ENCODE measurements at regions not wholly inside any gene's neighbourhood (a gene's known extent, or its start where the extent isn't known, plus 50 kb on each side); places are given as distances from the start of the nearest gene placed in this dataset.

DNA sequence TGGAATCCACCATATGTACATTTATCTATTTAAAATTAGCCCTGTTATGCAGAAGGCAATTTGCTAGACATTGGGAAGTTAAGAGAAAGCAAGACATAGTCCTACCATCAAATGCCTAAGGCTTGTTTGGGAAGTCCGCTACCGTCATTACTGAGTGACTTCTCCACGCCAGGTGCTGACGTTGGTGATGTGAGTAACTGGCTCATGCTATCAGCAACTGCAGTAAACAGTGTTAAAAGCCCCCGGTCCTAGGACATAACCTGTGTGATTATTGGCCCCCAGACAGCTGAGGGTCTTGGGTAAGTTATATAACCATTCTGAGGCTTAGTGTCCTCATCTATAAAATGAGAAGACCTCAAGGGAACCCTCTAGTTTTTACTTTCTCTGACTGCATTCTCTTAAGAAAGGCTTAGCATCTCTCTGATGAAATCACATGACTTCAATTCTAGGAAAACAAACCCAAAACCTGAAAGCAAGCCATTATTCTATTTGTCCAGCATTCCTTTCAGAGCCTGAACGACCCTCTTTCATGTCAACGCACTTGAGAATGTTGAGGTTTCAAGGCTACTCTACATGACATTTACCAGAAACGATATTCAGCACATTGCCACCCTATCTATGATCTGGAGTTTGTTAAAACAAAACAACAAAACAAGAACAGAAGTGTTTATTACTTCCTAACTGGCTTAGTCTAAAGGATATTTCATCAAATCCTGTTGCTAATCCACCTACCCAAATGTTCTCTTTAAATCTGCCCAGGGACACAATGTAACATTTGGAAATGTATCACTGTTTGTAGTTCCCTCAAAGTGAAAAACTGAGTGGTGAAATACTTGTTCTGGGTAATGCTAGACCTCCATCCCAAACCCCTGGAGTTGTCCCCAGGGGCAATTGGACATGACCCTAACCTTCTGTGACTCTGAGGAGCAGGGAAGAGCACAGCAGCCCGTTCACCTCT lies 133.8 kb downstream of the BTBD3 start:
- ChIA-PET POLR2A (ENCODE audit: low non-redundant PET) (no interaction called here), CTCF (no interaction called here)
- TF ChIP-seq, protein P1, sequence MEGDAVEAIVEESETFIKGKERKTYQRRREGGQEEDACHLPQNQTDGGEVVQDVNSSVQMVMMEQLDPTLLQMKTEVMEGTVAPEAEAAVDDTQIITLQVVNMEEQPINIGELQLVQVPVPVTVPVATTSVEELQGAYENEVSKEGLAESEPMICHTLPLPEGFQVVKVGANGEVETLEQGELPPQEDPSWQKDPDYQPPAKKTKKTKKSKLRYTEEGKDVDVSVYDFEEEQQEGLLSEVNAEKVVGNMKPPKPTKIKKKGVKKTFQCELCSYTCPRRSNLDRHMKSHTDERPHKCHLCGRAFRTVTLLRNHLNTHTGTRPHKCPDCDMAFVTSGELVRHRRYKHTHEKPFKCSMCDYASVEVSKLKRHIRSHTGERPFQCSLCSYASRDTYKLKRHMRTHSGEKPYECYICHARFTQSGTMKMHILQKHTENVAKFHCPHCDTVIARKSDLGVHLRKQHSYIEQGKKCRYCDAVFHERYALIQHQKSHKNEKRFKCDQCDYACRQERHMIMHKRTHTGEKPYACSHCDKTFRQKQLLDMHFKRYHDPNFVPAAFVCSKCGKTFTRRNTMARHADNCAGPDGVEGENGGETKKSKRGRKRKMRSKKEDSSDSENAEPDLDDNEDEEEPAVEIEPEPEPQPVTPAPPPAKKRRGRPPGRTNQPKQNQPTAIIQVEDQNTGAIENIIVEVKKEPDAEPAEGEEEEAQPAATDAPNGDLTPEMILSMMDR (conservative IDR thresholded peaks at IDR 0.05; ENCODE audit: low read depth): no peak

DNA sequence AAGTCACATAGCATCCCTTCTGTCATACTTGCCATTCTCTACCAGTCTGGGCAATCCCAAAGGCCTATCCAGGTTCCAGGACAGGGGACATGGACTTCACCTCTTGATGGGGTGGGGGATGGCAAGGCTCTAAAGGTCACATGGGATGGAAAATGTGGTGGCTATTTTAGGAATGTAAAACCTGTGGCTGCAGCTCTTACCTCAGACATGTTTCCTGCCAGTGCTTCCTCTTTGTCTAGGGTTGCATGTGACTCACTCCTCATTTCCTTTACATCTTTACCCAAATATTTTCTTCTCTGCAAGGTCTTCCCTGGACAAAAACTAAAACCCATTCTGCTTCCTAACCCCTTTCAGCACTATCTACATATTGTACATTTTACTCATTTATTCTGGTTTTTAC lies 135.7 kb downstream of the BTBD3 start:
- no peak overlapping the region; the same call in 1 of the 2 replicates for H3K27ac ChIP-seq
- TF ChIP-seq, protein P1 (conservative IDR thresholded peaks at IDR 0.05; ENCODE audit: low read depth): no peak
- ChIA-PET POLR2A (ENCODE audit: low non-redundant PET) (no interaction called here), CTCF (interaction anchor here (0.6 kb wide), 1 partner anchor 273 kb away, joined by 3 read pairs; no protein-coding TSS in a partner anchor)
- peak; percentile 57 for DNase-seq (ENCODE audit: low spot score)

More for the DNA sequence above, 133.8 kb downstream of the BTBD3 start:
- no peak overlapping the region for H3K27ac ChIP-seq
- DNase-seq (ENCODE audit: low spot score): no peak

DNA sequence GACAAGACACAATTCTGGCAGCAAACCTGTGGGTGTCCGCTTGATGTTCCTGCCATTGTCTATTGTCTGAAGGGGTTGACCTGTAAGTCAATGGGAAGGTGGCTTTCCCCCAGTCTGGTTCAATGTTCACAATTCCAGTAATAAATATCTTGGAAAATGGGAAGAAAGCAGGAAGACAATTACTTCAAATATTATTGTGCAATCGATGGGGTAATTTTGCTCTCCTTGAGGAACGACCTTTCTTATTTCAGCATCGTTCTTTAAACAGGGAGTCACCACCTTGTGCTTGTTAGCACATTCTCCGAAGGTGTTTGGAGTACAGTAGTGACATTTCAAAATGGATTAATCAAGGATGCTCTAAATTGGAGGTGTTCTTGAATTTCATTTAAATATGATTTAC lies 136.9 kb downstream of the BTBD3 start:
- CTCF ChIA-PET: no interaction called here
- POLR2A ChIA-PET (ENCODE audit: low non-redundant PET): no interaction called here
- DNase-seq (ENCODE audit: low spot score): no peak
- H3K27ac ChIP-seq: no peak overlapping the region
- TF ChIP-seq, protein P1 (conservative IDR thresholded peaks at IDR 0.05; ENCODE audit: low read depth): no peak

DNA sequence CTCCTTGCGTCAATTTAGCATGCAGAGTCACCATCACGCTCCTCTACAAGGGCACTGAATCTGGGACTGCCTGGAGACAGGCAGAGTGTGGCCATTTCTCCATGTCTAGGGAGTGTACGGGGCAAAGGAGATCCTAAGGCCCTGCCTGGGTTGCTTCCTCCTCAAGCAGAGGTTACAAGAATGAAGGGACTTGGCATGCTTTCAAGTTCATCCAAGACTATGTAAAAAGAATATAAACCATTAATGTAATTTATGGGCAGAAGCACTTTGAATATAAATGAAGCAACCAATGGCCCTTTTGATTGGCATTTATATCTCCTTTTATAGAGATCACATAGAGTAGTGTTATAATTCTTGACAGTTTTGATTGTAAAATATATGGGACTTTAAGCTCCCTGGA lies 137.5 kb downstream of the BTBD3 start:
- DNase-seq (ENCODE audit: low spot score): no peak
- TF ChIP-seq, protein P1 (conservative IDR thresholded peaks at IDR 0.05; ENCODE audit: low read depth): no peak
- ChIA-PET POLR2A (ENCODE audit: low non-redundant PET) (no interaction called here), CTCF (interaction anchor here (0.6 to 0.7 kb wide), 2 partner anchors 35 to 485 kb away, joined by 3 to 5 read pairs; no protein-coding TSS in a partner anchor)
- H3K27ac ChIP-seq: no peak overlapping the region

DNA sequence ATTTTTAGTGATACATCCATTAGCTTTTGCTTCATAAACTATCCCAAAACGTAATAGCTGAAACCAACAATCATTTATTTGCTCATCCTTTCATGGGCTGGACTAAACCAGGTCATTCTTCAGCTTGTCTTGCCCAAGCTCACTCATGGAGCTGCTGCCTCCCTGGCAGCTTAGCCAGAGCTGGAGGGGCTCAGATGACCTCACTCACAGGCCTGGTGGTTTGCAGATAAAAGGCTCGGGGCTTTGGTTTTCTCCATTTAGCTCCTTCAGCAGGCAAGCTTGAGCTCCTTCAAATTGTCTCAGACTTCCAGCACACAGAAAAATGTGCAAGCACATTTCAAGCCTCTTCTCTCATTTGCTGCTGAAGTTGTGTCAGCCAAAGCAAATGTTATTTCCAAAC lies 139.1 kb downstream of the BTBD3 start:
- no peak for DNase-seq (ENCODE audit: low spot score)
- CTCF ChIA-PET: interaction anchor here (0.6 kb wide), 1 partner anchor 816 kb away, joined by 5 read pairs; no protein-coding TSS in a partner anchor
- POLR2A ChIA-PET (ENCODE audit: low non-redundant PET): no interaction called here
- TF ChIP-seq, protein P1 (conservative IDR thresholded peaks at IDR 0.05; ENCODE audit: low read depth): no peak
- H3K27ac ChIP-seq: no peak overlapping the region

DNA sequence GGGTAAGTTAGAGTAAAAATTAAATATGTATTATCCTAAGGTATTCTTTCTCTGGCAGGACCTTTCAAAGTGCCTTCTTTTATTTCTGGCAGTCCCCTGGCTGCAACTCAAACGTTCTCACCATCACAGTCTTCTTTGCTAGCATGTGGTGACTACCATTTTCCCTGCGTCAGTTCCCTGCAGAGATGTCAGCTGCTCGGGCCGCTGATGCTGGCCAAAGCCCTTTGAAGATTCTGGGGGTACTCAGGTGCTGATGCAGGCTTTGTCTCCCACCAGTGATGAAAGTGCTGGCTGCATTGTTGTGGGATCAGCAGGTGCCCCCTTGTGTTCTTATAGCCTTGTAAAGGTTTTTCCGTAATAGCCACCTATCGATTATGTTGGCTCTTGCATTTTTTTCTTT lies 140.1 kb downstream of the BTBD3 start:
- POLR2A ChIA-PET (ENCODE audit: low non-redundant PET): no interaction called here
- TF ChIP-seq, protein P1 (conservative IDR thresholded peaks at IDR 0.05; ENCODE audit: low read depth): no peak
- DNase-seq (ENCODE audit: low spot score): no peak
- CTCF ChIA-PET: interaction anchor here (0.6 to 0.7 kb wide), 3 partner anchors 19 to 1524 kb away, joined by 3 to 6 read pairs (median 4); no protein-coding TSS in a partner anchor
- no peak overlapping the region for H3K27ac ChIP-seq
